A549 (cell line): ENCODE measurements at regions not wholly inside any gene's neighbourhood (a gene's known extent, or its start where the extent isn't known, plus 50 kb on each side); places are given as distances from the start of the nearest gene placed in this dataset.

Source experiments
- ATAC-seq, 2 experiments: fragments of 200-7000 bp in 1 of 2; fragments of >200 bp in 1 of 2; cut with Nextera tagmentation in 1 of 2; cut with Tn5 transposase in 1 of 2; 3 replicates each; pipeline versions ENCODE4 v1.8.0 to v1.9.1; 2018 to 2020; ENCODE audit warnings: mild to moderate bottlenecking in 1 of 2, moderate library complexity in 1 of 2
- CTCF ChIA-PET: fragments of 300-600 bp; sonication (Branson Sonifier 250); formaldehyde crosslinking; extraction: SDS; loops from one replicate; lab custom pipeline; 2021; ENCODE audit warnings: antibody characterized with exemption, inconsistent platforms; lab: Yijun Ruan, JAX
- POLR2A ChIA-PET: fragments of 350-600 bp; formaldehyde crosslinking; extraction: SDS; loops from one replicate; lab custom pipeline; 2021; ENCODE audit warnings: antibody characterized with exemption, inconsistent platforms; lab: Yijun Ruan, JAX
- DNase-seq, 2 experiments: peaks; one replicate each; pipeline versions ENCODE4 v3.0.0 to v3.0.0-alpha.2; 2011 to 2016; ENCODE audit warnings: low read depth in 1 of 2, low spot score in 1 of 2
- FAIRE-seq: peaks from 2 replicates; lab custom pipeline; 2011; peaks lifted over from hg19 to GRCh38; lab: Jason Lieb, UNC
- H3K27ac ChIP-seq, 2 experiments: fragments of >200 bp; sonication (Bioruptor Twin); formaldehyde crosslinking; 3 replicates each; pipeline ENCODE4 v1.5.1; 2016 to 2017
- H3K4me1 ChIP-seq: fragments of >200 bp; sonication (Bioruptor Twin); formaldehyde crosslinking; 3 replicates; pipeline ENCODE4 v1.6.1; 2016
- H3K4me2 ChIP-seq: fragments of >200 bp; sonication (Bioruptor Twin); formaldehyde crosslinking; 3 replicates; pipeline ENCODE4 v1.6.1; 2016
- H3K4me3 ChIP-seq: fragments of >200 bp; sonication (Bioruptor Twin); formaldehyde crosslinking; 3 replicates; pipeline ENCODE4 v1.5.1; 2016
- H3K9me3 ChIP-seq: fragments of >200 bp; sonication (Bioruptor Twin); formaldehyde crosslinking; 3 replicates; pipeline ENCODE4 v1.6.1; 2016
- ATOH8 ChIP-seq: fragments of 250-450 bp; sonication (Bioruptor Pico); IDR thresholded peaks from 2 replicates; pipeline ENCODE4 v1.5.0; 2020; ENCODE audit warnings: low read depth, mild to moderate bottlenecking, moderate library complexity
- BHLHE40 ChIP-seq: IDR thresholded peaks from 2 replicates; pipeline ENCODE4 v1.6.1; 2012; ENCODE audit warnings: low read depth, low read length, inconsistent platforms
- CBX2 ChIP-seq: fragments of 200-600 bp; sonication (generic); IDR thresholded peaks from 2 replicates; pipeline ENCODE4 v1.6.1; 2016; ENCODE audit warnings: low read depth, mild to moderate bottlenecking, borderline replicate concordance
- CEBPB ChIP-seq, 2 experiments: fragments of >200 bp in 1 of 2; sonication (Bioruptor Twin) in 1 of 2; formaldehyde crosslinking in 1 of 2; IDR thresholded peaks; 2 replicates each; pipeline ENCODE4 v1.6.1; 2012 to 2016
- EHF ChIP-seq: fragments of 250-450 bp; sonication (Bioruptor Pico); IDR thresholded peaks from 2 replicates; pipeline ENCODE4 v1.5.0; 2020; ENCODE audit warnings: mild to moderate bottlenecking
- EP300 ChIP-seq, 2 experiments: fragments of >200 bp; sonication (Bioruptor Twin); formaldehyde crosslinking; IDR thresholded peaks; 2 replicates in 1 of 2; 3 replicates in 1 of 2; pipeline ENCODE4 v1.6.1; 2016 to 2017
- FOSB ChIP-seq: fragments of 250-450 bp; sonication (Bioruptor Pico); IDR thresholded peaks from 2 replicates; pipeline ENCODE4 v1.5.0; 2020; ENCODE audit warnings: mild to moderate bottlenecking, moderate library complexity
- FOXS1 ChIP-seq: fragments of 250-450 bp; sonication (Bioruptor Pico); IDR thresholded peaks from 2 replicates; pipeline ENCODE4 v1.5.0; 2020; ENCODE audit warnings: mild to moderate bottlenecking, moderate library complexity
- HES2 ChIP-seq: fragments of >200 bp; sonication (Bioruptor Twin); formaldehyde crosslinking; IDR thresholded peaks from 2 replicates; pipeline ENCODE4 v1.6.1; 2016
- HMGXB4 ChIP-seq: fragments of 250-450 bp; sonication (Bioruptor Pico); IDR thresholded peaks from 2 replicates; pipeline ENCODE4 v1.5.0; 2021; ENCODE audit warnings: mild to moderate bottlenecking, moderate library complexity, borderline replicate concordance
- JUN ChIP-seq, 2 experiments: fragments of >200 bp; sonication (Bioruptor Twin); formaldehyde crosslinking; IDR thresholded peaks; 2 replicates in 1 of 2; 3 replicates in 1 of 2; pipeline ENCODE4 v1.6.1; 2016 to 2017
- JUNB ChIP-seq: fragments of >200 bp; sonication (Bioruptor Twin); formaldehyde crosslinking; IDR thresholded peaks from 2 replicates; pipeline ENCODE4 v1.6.1; 2016
- KDM1A ChIP-seq: fragments of 200-600 bp; sonication (generic); IDR thresholded peaks from 2 replicates; pipeline ENCODE4 v1.6.1; 2016; ENCODE audit warnings: low read depth, mild to moderate bottlenecking
- MYC ChIP-seq: IDR thresholded peaks from 2 replicates; pipeline ENCODE4 v1.6.1; 2012; ENCODE audit warnings: mild to moderate bottlenecking, inconsistent platforms, low read length, improper control_type of control experiment, borderline replicate concordance
- NPAS2 ChIP-seq: fragments of 250-450 bp; sonication (Bioruptor Pico); IDR thresholded peaks from 2 replicates; pipeline ENCODE4 v1.8.0; 2022; ENCODE audit warnings: mild to moderate bottlenecking, moderate library complexity, borderline replicate concordance
- PBX3 ChIP-seq: IDR thresholded peaks from 2 replicates; pipeline ENCODE4 v1.6.1; 2012
- POLR2A ChIP-seq: IDR thresholded peaks from 2 replicates; pipeline ENCODE4 v1.6.1; 2012; ENCODE audit warnings: mild to moderate bottlenecking, low read length
- POLR2AphosphoS2 ChIP-seq: conservative IDR thresholded peaks from 2 replicates; pipeline ENCODE4 v1.6.1; 2012; ENCODE audit warnings: low read length, improper control_type of control experiment, inconsistent platforms
- RAD21 ChIP-seq, 2 experiments: fragments of >200 bp in 1 of 2; sonication (Bioruptor Twin) in 1 of 2; formaldehyde crosslinking in 1 of 2; IDR thresholded peaks in 1 of 2; conservative IDR thresholded peaks in 1 of 2; 2 replicates in 1 of 2; 3 replicates in 1 of 2; pipeline ENCODE4 v1.6.1; 2012 to 2018; ENCODE audit warnings: inconsistent platforms in 1 of 2
- RNF2 ChIP-seq: fragments of 200-600 bp; sonication (generic); IDR thresholded peaks from 2 replicates; pipeline ENCODE4 v1.6.1; 2016; ENCODE audit warnings: low read depth, mild to moderate bottlenecking, antibody characterized with exemption, moderate library complexity, borderline replicate concordance
- SREBF2 ChIP-seq: fragments of 450-650 bp; IDR thresholded peaks from 2 replicates; pipeline ENCODE4 v1.6.1; 2014; ENCODE audit warnings: mild to moderate bottlenecking, moderate library complexity
- TFCP2L1 ChIP-seq: fragments of 250-450 bp; sonication (Bioruptor Pico); IDR thresholded peaks from 2 replicates; pipeline ENCODE4 v1.5.0; 2021; ENCODE audit warnings: mild to moderate bottlenecking
- TP53 ChIP-seq: fragments of 250-450 bp; sonication (Bioruptor Pico); IDR thresholded peaks from 2 replicates; pipeline ENCODE4 v1.5.0; 2021; ENCODE audit warnings: mild to moderate bottlenecking, moderate library complexity
- USF2 ChIP-seq: fragments of 450-650 bp; IDR thresholded peaks from 2 replicates; pipeline ENCODE4 v1.6.1; 2014; ENCODE audit warnings: antibody characterized with exemption
- ZC3H11A ChIP-seq: fragments of 450-650 bp; IDR thresholded peaks from 2 replicates; pipeline ENCODE4 v1.6.1; 2014; ENCODE audit warnings: antibody characterized with exemption, mild to moderate bottlenecking
- ZFP36 ChIP-seq: fragments of 450-650 bp; IDR thresholded peaks from 2 replicates; pipeline ENCODE4 v1.6.1; 2014; ENCODE audit warnings: borderline replicate concordance; ENCODE audit not compliant: partially characterized antibody
- WGBS: methylation state at CpG from one replicate; pipeline ENCODE4 v1.1.6; 2017; ENCODE audit errors: missing lambda C conversion rate; 5-methylcytosine and 5-hydroxymethylcytosine counted together

GRCh38 chr14:45400509-45400908 is 147.5 kb upstream of the MIS18BP1 start:
- ChIA-PET CTCF (no interaction called here), POLR2A (no interaction called here)
- Histone ChIP-seq H3K4me2 (no peak overlapping the region), H3K4me1 (no peaks in the 10 kb centered on the region), H3K9me3 (no peaks in the 10 kb centered on the region), H3K27ac (no peak overlapping the region), H3K4me3 (no peak overlapping the region)
- TF ChIP-seq JUNB (no peak), ATOH8 (CRISPR knock-in tag) (no peak), TFCP2L1 (no peak), FOXS1 (no peak), EHF (CRISPR knock-in tag) (no peak), JUN (IDR thresholded peaks at IDR 0.05) (no peak), RAD21 (conservative IDR thresholded peaks at IDR 0.05 in 1 of 2, IDR thresholded peaks at IDR 0.05 in 1 of 2) (no peak), HMGXB4 (CRISPR knock-in tag) (no peak), POLR2A (no peak), TP53 (CRISPR knock-in tag) (no peak), RNF2 (no peak), CEBPB (IDR thresholded peaks at IDR 0.05) (no peak), HES2 (no peak), EP300 (IDR thresholded peaks at IDR 0.05) (no peak), ZFP36 (no peak), ZC3H11A (no peak), PBX3 (no peak), KDM1A (no peak), USF2 (no peak)
- WGBS = 0% methylated on average over 1 of the region's 1 CpG
- ATAC-seq = no peak
- no peak for DNase-seq
- no peak for FAIRE-seq

GRCh38 chr14:45381091-45381490 is 128.1 kb upstream of the MIS18BP1 start:
- ATAC-seq (no peak), DNase-seq (no peak), FAIRE-seq (no peak)
- Histone ChIP-seq H3K4me3 (no peak overlapping the region), H3K9me3 (no peaks in the 10 kb centered on the region), H3K4me1 (no peaks in the 10 kb centered on the region), H3K27ac (no peak overlapping the region), H3K4me2 (no peak overlapping the region)
- WGBS = 2% methylated on average over 2 of the region's 2 CpGs
- ChIA-PET POLR2A (no interaction called here), CTCF (no interaction called here)
- TF ChIP-seq MYC (no peak), CBX2 (no peak), SREBF2 (no peak), POLR2AphosphoS2 (no peak), NPAS2 (CRISPR knock-in tag) (no peak), FOSB (CRISPR knock-in tag) (no peak), RAD21 (conservative IDR thresholded peaks at IDR 0.05 in 1 of 2, IDR thresholded peaks at IDR 0.05 in 1 of 2) (no peak), BHLHE40 (no peak)
